22Rv1 (cell line): ENCODE measurements at regions not wholly inside any gene's neighbourhood (a gene's known extent, or its start where the extent isn't known, plus 50 kb on each side); places are given as distances from the start of the nearest gene placed in this dataset.
"Not testable (repeated sequence)": the region's sequence is repeated elsewhere in the genome, so short reads cannot be mapped to it uniquely, and the experiment has no call there.

Source experiments
- ZFX ChIP-seq: fragments of 450-650 bp; IDR thresholded peaks from 2 replicates; pipeline ENCODE4 v1.6.1; 2017; ENCODE audit warnings: antibody characterized with exemption, borderline replicate concordance
- TF ChIP-seq, protein P1 (sequence below): fragments of 450-650 bp; IDR thresholded peaks from 2 replicates; pipeline ENCODE4 v1.5.1; 2017; ENCODE audit warnings: mild to moderate bottlenecking

DNA sequence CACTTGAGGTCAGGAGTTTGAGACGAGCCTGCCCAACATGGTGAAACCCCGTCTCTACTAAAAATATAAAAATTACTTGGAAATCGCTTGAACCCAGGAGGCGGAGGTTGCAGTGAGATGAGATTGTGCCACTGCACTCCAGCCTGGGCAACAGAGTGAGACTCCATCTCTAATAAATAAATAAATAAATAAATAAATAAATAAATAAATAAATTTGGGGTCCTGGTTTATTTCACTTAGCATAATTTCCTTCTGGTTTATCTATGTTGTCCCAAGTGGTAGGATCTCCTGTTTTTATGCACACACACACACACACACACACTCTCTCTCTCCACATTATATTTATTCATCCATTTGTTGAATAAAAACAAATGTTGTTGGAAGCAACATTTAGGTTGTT lies 58.4 kb upstream of the HAND1 start:
- TF ChIP-seq, protein P1, sequence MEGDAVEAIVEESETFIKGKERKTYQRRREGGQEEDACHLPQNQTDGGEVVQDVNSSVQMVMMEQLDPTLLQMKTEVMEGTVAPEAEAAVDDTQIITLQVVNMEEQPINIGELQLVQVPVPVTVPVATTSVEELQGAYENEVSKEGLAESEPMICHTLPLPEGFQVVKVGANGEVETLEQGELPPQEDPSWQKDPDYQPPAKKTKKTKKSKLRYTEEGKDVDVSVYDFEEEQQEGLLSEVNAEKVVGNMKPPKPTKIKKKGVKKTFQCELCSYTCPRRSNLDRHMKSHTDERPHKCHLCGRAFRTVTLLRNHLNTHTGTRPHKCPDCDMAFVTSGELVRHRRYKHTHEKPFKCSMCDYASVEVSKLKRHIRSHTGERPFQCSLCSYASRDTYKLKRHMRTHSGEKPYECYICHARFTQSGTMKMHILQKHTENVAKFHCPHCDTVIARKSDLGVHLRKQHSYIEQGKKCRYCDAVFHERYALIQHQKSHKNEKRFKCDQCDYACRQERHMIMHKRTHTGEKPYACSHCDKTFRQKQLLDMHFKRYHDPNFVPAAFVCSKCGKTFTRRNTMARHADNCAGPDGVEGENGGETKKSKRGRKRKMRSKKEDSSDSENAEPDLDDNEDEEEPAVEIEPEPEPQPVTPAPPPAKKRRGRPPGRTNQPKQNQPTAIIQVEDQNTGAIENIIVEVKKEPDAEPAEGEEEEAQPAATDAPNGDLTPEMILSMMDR: not testable (repeated sequence)
- not testable (repeated sequence) for TF ChIP-seq ZFX
